WTC11 (cell line): ENCODE measurements at regions not wholly inside any gene's neighbourhood (a gene's known extent, or its start where the extent isn't known, plus 50 kb on each side); places are given as distances from the start of the nearest gene placed in this dataset.

Experiments
- ATAC-seq: fragments of 200-7000 bp; cut with Tn5 transposase; 2 replicates; pipeline ENCODE4 v1.10.0; 2021; ENCODE audit warnings: mild to moderate bottlenecking, moderate library complexity
- CTCF ChIA-PET: fragments of 300-600 bp; sonication (Branson Sonifier 250); formaldehyde crosslinking; loops from one replicate; lab custom pipeline; 2021; ENCODE audit warnings: antibody characterized with exemption; lab: Charles Lee
- POLR2A ChIA-PET: fragments of 350-600 bp; sonication (Branson Sonifier 250); formaldehyde crosslinking; loops from one replicate; lab custom pipeline; 2021; ENCODE audit warnings: antibody characterized with exemption; lab: Charles Lee
- DNase-seq: peaks from one replicate; pipeline ENCODE4 v3.0.0; 2021; ENCODE audit warnings: low spot score
- H3K27ac Mint-ChIP-seq: 2 replicates; pipeline ENCODE4 v1.8.0; 2021; ENCODE audit warnings: mixed read lengths
- H3K27me3 Mint-ChIP-seq: 2 replicates; pipeline ENCODE4 v1.8.0; 2021; ENCODE audit warnings: low read depth, mild to moderate bottlenecking, moderate library complexity, mixed read lengths
- H3K36me3 Mint-ChIP-seq: 2 replicates; pipeline ENCODE4 v1.8.0; 2021; ENCODE audit warnings: mixed read lengths
- H3K4me1 Mint-ChIP-seq: 2 replicates; pipeline ENCODE4 v1.8.0; 2022; ENCODE audit warnings: mixed read lengths
- H3K4me3 Mint-ChIP-seq: 2 replicates; pipeline ENCODE4 v1.8.0; 2021; ENCODE audit warnings: mild to moderate bottlenecking, moderate library complexity, mixed read lengths
- H3K9me3 Mint-ChIP-seq: 2 replicates; pipeline ENCODE4 v1.8.0; 2021; ENCODE audit warnings: mixed read lengths
- ATF2 ChIP-seq: sonication (generic); formaldehyde crosslinking; IDR thresholded peaks from 2 replicates; pipeline ENCODE4 v1.8.1; 2022; ENCODE audit warnings: low read depth, missing genetic modification reagents, borderline replicate concordance
- EMX1 ChIP-seq: fragments of 250-450 bp; sonication (Bioruptor Pico); IDR thresholded peaks from 2 replicates; pipeline ENCODE4 v1.8.0; 2021; ENCODE audit warnings: mild to moderate bottlenecking
- GABPB1 ChIP-seq: sonication (generic); formaldehyde crosslinking; IDR thresholded peaks from 2 replicates; pipeline ENCODE4 v1.8.1; 2023; ENCODE audit warnings: mild to moderate bottlenecking, missing genetic modification reagents
- JUN ChIP-seq: sonication (generic); formaldehyde crosslinking; IDR thresholded peaks from 2 replicates; pipeline ENCODE4 v1.8.0; 2023; ENCODE audit warnings: mild to moderate bottlenecking, missing genetic modification reagents
- NFATC4 ChIP-seq: fragments of 250-450 bp; sonication (Bioruptor Pico); IDR thresholded peaks from 2 replicates; pipeline ENCODE4 v1.9.0; 2021; ENCODE audit warnings: mild to moderate bottlenecking
- NFYB ChIP-seq: sonication (generic); formaldehyde crosslinking; conservative IDR thresholded peaks from 2 replicates; pipeline ENCODE4 v1.8.0; 2022; ENCODE audit warnings: low read depth, missing genetic modification reagents
- OVOL2 ChIP-seq: fragments of 250-450 bp; sonication (Bioruptor Pico); IDR thresholded peaks from 2 replicates; pipeline ENCODE4 v1.9.0; 2021; ENCODE audit warnings: mild to moderate bottlenecking, borderline replicate concordance
- PRDM15 ChIP-seq: sonication (generic); formaldehyde crosslinking; IDR thresholded peaks from 2 replicates; pipeline ENCODE4 v1.8.0; 2022; ENCODE audit warnings: missing genetic modification reagents
- RORB ChIP-seq: fragments of 250-450 bp; sonication (Bioruptor Pico); IDR thresholded peaks from 2 replicates; pipeline ENCODE4 v1.9.0; 2021; ENCODE audit warnings: mild to moderate bottlenecking
- SP1 ChIP-seq: sonication (generic); formaldehyde crosslinking; conservative IDR thresholded peaks from 2 replicates; pipeline ENCODE4 v1.8.1; 2022; ENCODE audit warnings: missing genetic modification reagents
- ZNF121 ChIP-seq: sonication (generic); formaldehyde crosslinking; IDR thresholded peaks from 2 replicates; pipeline ENCODE4 v1.8.0; 2023; ENCODE audit warnings: missing genetic modification reagents
- ZNF232 ChIP-seq: sonication (generic); formaldehyde crosslinking; IDR thresholded peaks from 2 replicates; pipeline ENCODE4 v1.8.0; 2022; ENCODE audit warnings: mild to moderate bottlenecking, missing genetic modification reagents
- ZSCAN18 ChIP-seq: fragments of 250-450 bp; sonication (Bioruptor Pico); IDR thresholded peaks from 2 replicates; pipeline ENCODE4 v2.1.2; 2022; ENCODE audit warnings: mild to moderate bottlenecking, moderate library complexity
- TF ChIP-seq, protein P1 (sequence below): sonication (generic); formaldehyde crosslinking; IDR thresholded peaks from 2 replicates; pipeline ENCODE4 v1.8.1; 2022; ENCODE audit warnings: mild to moderate bottlenecking, moderate library complexity, missing genetic modification reagents
- TF ChIP-seq, protein P2 (sequence below): fragments of 250-450 bp; sonication (Bioruptor Pico); IDR thresholded peaks from 2 replicates; pipeline ENCODE4 v1.9.0; 2021; ENCODE audit warnings: moderate library complexity, mild to moderate bottlenecking, inconsistent platforms, borderline replicate concordance
- TF ChIP-seq, protein P3 (sequence below): sonication (generic); formaldehyde crosslinking; IDR thresholded peaks from 2 replicates; pipeline ENCODE4 v1.8.1; 2022; ENCODE audit warnings: missing genetic modification reagents, borderline replicate concordance
- TF ChIP-seq, protein P4 (sequence below): fragments of 200-600 bp; IDR thresholded peaks from 2 replicates; pipeline ENCODE4 v1.8.0; 2022; ENCODE audit warnings: antibody characterized with exemption
- TF ChIP-seq, protein P5 (sequence below): sonication (generic); formaldehyde crosslinking; IDR thresholded peaks from 2 replicates; pipeline ENCODE4 v1.8.0; 2023; ENCODE audit warnings: mild to moderate bottlenecking, missing genetic modification reagents

GRCh38 chr1:104991702-104992101 is 1242.0 kb downstream of the AMY1C start:
- POLR2A ChIA-PET = no interaction called here
- no peaks in the 10 kb centered on the region for H3K9me3 Mint-ChIP-seq
- H3K4me3 Mint-ChIP-seq = no peak overlapping the region
- TF ChIP-seq NFATC4 (CRISPR knock-in tag) (no peak), ZSCAN18 (CRISPR knock-in tag) (no peak), RORB (no peak), ZNF121 (CRISPR knock-in tag) (no peak), ZNF232 (CRISPR knock-in tag) (no peak), OVOL2 (CRISPR knock-in tag) (no peak), EMX1 (no peak), SP1 (CRISPR knock-in tag) (no peak), NFYB (CRISPR knock-in tag) (no peak), GABPB1 (CRISPR knock-in tag) (no peak), JUN (no peak), ATF2 (CRISPR knock-in tag) (no peak), PRDM15 (CRISPR knock-in tag) (no peak)
- TF ChIP-seq, protein P1, sequence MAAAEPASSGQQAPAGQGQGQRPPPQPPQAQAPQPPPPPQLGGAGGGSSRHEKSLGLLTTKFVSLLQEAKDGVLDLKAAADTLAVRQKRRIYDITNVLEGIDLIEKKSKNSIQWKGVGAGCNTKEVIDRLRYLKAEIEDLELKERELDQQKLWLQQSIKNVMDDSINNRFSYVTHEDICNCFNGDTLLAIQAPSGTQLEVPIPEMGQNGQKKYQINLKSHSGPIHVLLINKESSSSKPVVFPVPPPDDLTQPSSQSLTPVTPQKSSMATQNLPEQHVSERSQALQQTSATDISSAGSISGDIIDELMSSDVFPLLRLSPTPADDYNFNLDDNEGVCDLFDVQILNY (CRISPR knock-in tag) = no peak
- TF ChIP-seq, protein P2, sequence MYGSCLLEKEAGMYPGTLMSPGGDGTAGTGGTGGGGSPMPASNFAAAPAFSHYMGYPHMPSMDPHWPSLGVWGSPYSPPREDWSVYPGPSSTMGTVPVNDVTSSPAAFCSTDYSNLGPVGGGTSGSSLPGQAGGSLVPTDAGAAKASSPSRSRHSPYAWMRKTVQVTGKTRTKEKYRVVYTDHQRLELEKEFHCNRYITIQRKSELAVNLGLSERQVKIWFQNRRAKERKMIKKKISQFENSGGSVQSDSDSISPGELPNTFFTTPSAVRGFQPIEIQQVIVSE = no peak
- TF ChIP-seq, protein P3, sequence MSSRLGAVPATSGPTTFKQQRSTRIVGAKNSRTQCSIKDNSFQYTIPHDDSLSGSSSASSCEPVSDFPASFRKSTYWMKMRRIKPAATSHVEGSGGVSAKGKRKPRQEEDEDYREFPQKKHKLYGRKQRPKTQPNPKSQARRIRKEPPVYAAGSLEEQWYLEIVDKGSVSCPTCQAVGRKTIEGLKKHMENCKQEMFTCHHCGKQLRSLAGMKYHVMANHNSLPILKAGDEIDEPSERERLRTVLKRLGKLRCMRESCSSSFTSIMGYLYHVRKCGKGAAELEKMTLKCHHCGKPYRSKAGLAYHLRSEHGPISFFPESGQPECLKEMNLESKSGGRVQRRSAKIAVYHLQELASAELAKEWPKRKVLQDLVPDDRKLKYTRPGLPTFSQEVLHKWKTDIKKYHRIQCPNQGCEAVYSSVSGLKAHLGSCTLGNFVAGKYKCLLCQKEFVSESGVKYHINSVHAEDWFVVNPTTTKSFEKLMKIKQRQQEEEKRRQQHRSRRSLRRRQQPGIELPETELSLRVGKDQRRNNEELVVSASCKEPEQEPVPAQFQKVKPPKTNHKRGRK (CRISPR knock-in tag) = no peak
- TF ChIP-seq, protein P4, sequence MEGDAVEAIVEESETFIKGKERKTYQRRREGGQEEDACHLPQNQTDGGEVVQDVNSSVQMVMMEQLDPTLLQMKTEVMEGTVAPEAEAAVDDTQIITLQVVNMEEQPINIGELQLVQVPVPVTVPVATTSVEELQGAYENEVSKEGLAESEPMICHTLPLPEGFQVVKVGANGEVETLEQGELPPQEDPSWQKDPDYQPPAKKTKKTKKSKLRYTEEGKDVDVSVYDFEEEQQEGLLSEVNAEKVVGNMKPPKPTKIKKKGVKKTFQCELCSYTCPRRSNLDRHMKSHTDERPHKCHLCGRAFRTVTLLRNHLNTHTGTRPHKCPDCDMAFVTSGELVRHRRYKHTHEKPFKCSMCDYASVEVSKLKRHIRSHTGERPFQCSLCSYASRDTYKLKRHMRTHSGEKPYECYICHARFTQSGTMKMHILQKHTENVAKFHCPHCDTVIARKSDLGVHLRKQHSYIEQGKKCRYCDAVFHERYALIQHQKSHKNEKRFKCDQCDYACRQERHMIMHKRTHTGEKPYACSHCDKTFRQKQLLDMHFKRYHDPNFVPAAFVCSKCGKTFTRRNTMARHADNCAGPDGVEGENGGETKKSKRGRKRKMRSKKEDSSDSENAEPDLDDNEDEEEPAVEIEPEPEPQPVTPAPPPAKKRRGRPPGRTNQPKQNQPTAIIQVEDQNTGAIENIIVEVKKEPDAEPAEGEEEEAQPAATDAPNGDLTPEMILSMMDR = no peak
- TF ChIP-seq, protein P5, sequence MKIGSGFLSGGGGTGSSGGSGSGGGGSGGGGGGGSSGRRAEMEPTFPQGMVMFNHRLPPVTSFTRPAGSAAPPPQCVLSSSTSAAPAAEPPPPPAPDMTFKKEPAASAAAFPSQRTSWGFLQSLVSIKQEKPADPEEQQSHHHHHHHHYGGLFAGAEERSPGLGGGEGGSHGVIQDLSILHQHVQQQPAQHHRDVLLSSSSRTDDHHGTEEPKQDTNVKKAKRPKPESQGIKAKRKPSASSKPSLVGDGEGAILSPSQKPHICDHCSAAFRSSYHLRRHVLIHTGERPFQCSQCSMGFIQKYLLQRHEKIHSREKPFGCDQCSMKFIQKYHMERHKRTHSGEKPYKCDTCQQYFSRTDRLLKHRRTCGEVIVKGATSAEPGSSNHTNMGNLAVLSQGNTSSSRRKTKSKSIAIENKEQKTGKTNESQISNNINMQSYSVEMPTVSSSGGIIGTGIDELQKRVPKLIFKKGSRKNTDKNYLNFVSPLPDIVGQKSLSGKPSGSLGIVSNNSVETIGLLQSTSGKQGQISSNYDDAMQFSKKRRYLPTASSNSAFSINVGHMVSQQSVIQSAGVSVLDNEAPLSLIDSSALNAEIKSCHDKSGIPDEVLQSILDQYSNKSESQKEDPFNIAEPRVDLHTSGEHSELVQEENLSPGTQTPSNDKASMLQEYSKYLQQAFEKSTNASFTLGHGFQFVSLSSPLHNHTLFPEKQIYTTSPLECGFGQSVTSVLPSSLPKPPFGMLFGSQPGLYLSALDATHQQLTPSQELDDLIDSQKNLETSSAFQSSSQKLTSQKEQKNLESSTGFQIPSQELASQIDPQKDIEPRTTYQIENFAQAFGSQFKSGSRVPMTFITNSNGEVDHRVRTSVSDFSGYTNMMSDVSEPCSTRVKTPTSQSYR = no peak
- H3K4me1 Mint-ChIP-seq = no peaks in the 10 kb centered on the region
- no peak for ATAC-seq
- H3K27me3 Mint-ChIP-seq = no peaks in the 10 kb centered on the region
- DNase-seq = no peak
- no peaks in the 10 kb centered on the region for H3K36me3 Mint-ChIP-seq
- CTCF ChIA-PET = interaction anchor here (0.8 kb wide), 1 partner anchor 146 kb away, joined by 3 read pairs; no protein-coding TSS in a partner anchor
- no peak overlapping the region for H3K27ac Mint-ChIP-seq
